H9 (cell line): ENCODE measurements at regions not wholly inside any gene's neighbourhood (a gene's known extent, or its start where the extent isn't known, plus 50 kb on each side); places are given as distances from the start of the nearest gene placed in this dataset.

Experiments
- DNase-seq: peaks from one replicate; pipeline ENCODE4 v3.0.0-alpha.2; 2017
- H2AFZ ChIP-seq: one replicate; pipeline ENCODE4 v1.6.1; 2013; ENCODE audit warnings: mild to moderate bottlenecking, low read length, control low read depth, moderate library complexity
- H2AK5ac ChIP-seq: 2 replicates; pipeline ENCODE4 v1.6.1; 2013; ENCODE audit warnings: low read length, control low read depth, mixed read lengths; ENCODE audit not compliant: insufficient read length
- H2BK120ac ChIP-seq: one replicate; pipeline ENCODE4 v1.6.1; 2013; ENCODE audit warnings: low read depth, mild to moderate bottlenecking, low read length, control low read depth, inconsistent platforms; ENCODE audit not compliant: poor library complexity, severe bottlenecking
- H2BK12ac ChIP-seq: 2 replicates; pipeline ENCODE4 v1.6.1; 2013; ENCODE audit warnings: low read length, control low read depth, mixed read lengths, low read depth; ENCODE audit not compliant: insufficient read length
- H2BK15ac ChIP-seq: 2 replicates; pipeline ENCODE4 v1.6.1; 2013; ENCODE audit warnings: low read depth, low read length, control low read depth
- H2BK20ac ChIP-seq: one replicate; pipeline ENCODE4 v1.6.1; 2013; ENCODE audit warnings: low read depth, mild to moderate bottlenecking, low read length, control low read depth, inconsistent platforms; ENCODE audit not compliant: poor library complexity, severe bottlenecking
- H2BK5ac ChIP-seq: 2 replicates; pipeline ENCODE4 v1.6.1; 2013; ENCODE audit warnings: low read length, control low read depth, mixed read lengths; ENCODE audit not compliant: insufficient read length
- H3K14ac ChIP-seq: 2 replicates; pipeline ENCODE4 v1.6.1; 2013; ENCODE audit warnings: low read length, control low read depth; ENCODE audit not compliant: insufficient read depth
- H3K18ac ChIP-seq: 2 replicates; pipeline ENCODE4 v1.6.1; 2013; ENCODE audit warnings: low read depth, mild to moderate bottlenecking, mixed read lengths, low read length, control low read depth; ENCODE audit not compliant: insufficient read length
- H3K23ac ChIP-seq: 2 replicates; pipeline ENCODE4 v1.6.1; 2013; ENCODE audit warnings: low read length, control low read depth, mixed read lengths, low read depth; ENCODE audit not compliant: insufficient read length
- H3K23me2 ChIP-seq: 2 replicates; pipeline ENCODE4 v1.6.1; 2013; ENCODE audit warnings: low read depth, mild to moderate bottlenecking, mixed read lengths, low read length, control low read depth; ENCODE audit not compliant: insufficient read length, poor library complexity, severe bottlenecking
- H3K27ac ChIP-seq: 2 replicates; pipeline ENCODE4 v1.5.1; 2013; ENCODE audit warnings: low read length, control low read depth, mixed read lengths, low read depth; ENCODE audit not compliant: insufficient read length
- H3K27me3 ChIP-seq: 2 replicates; pipeline ENCODE4 v1.6.1; 2013; ENCODE audit warnings: low read length, control low read depth, inconsistent platforms; ENCODE audit not compliant: insufficient read depth
- H3K4ac ChIP-seq: 2 replicates; pipeline ENCODE4 v1.6.1; 2013; ENCODE audit warnings: low read depth, mild to moderate bottlenecking, control low read depth, inconsistent platforms, low read length, moderate library complexity
- H3K4me1 ChIP-seq: 2 replicates; pipeline ENCODE4 v1.6.1; 2013; ENCODE audit warnings: low read length, control low read depth, inconsistent platforms; ENCODE audit not compliant: insufficient read depth
- H3K4me2 ChIP-seq: 2 replicates; pipeline ENCODE4 v1.6.1; 2013; ENCODE audit warnings: low read length, control low read depth, mixed read lengths; ENCODE audit not compliant: insufficient read length, insufficient read depth
- H3K56ac ChIP-seq: 2 replicates; pipeline ENCODE4 v1.6.1; 2013; ENCODE audit warnings: low read depth, mild to moderate bottlenecking, mixed read lengths, low read length, control low read depth; ENCODE audit not compliant: insufficient read length
- H3K79me1 ChIP-seq: 2 replicates; pipeline ENCODE4 v1.6.1; 2013; ENCODE audit warnings: low read depth, mild to moderate bottlenecking, moderate library complexity, low read length, control low read depth, inconsistent platforms; ENCODE audit not compliant: insufficient read depth, poor library complexity, severe bottlenecking
- H3K79me2 ChIP-seq: 2 replicates; pipeline ENCODE4 v1.6.1; 2013; ENCODE audit warnings: low read length, control low read depth, inconsistent platforms; ENCODE audit not compliant: insufficient read depth
- H3K9ac ChIP-seq: 2 replicates; pipeline ENCODE4 v1.6.1; 2013; ENCODE audit warnings: low read length, control low read depth, mixed read lengths; ENCODE audit not compliant: insufficient read length; ENCODE audit errors: extremely low read depth
- H3K9me3 ChIP-seq: one replicate; pipeline ENCODE4 v1.6.1; 2013; ENCODE audit warnings: low read depth, low read length, inconsistent platforms; ENCODE audit not compliant: control insufficient read depth
- H3T11ph ChIP-seq: one replicate; pipeline ENCODE4 v1.6.1; 2013; ENCODE audit warnings: mild to moderate bottlenecking, low read length, control low read depth, inconsistent platforms
- H4K20me1 ChIP-seq: one replicate; pipeline ENCODE4 v1.6.1; 2013; ENCODE audit not compliant: control insufficient read depth, insufficient read length, insufficient read depth
- H4K5ac ChIP-seq: 2 replicates; pipeline ENCODE4 v1.6.1; 2013; ENCODE audit warnings: low read depth, mild to moderate bottlenecking, mixed read lengths, low read length, control low read depth; ENCODE audit not compliant: insufficient read length
- H4K8ac ChIP-seq: replicated peaks from 2 replicates; pipeline ENCODE4 v1.6.1; 2013; ENCODE audit warnings: low read length, control low read depth, mixed read lengths, low read depth; ENCODE audit not compliant: insufficient read length
- H4K91ac ChIP-seq: 2 replicates; pipeline ENCODE4 v1.6.1; 2013; ENCODE audit warnings: low read depth, mild to moderate bottlenecking, moderate library complexity, mixed read lengths, low read length, control low read depth; ENCODE audit not compliant: insufficient read length
- H3K27ac Mint-ChIP-seq, 3 experiments: 2 replicates in 2 of 3; 3 replicates in 1 of 3; pipeline ENCODE4 v1.8.0; 2020 to 2021; ENCODE audit warnings: mixed read lengths in 3 of 3, mild to moderate bottlenecking in 1 of 3, moderate library complexity in 1 of 3
- H3K27me3 Mint-ChIP-seq: 2 replicates; pipeline ENCODE4 v1.8.0; 2021; ENCODE audit warnings: low read depth, mild to moderate bottlenecking, moderate library complexity, mixed read lengths
- H3K36me3 Mint-ChIP-seq, 3 experiments: 2 replicates in 2 of 3; 3 replicates in 1 of 3; pipeline ENCODE4 v1.8.0; 2020 to 2021; ENCODE audit warnings: low read depth in 3 of 3, mixed read lengths in 3 of 3; ENCODE audit not compliant: insufficient read depth in 1 of 3
- H3K4me1 Mint-ChIP-seq, 2 experiments: 2 replicates each; pipeline ENCODE4 v1.8.0; 2020; ENCODE audit warnings: mixed read lengths in 2 of 2
- H3K4me3 Mint-ChIP-seq, 2 experiments: 2 replicates in 1 of 2; 3 replicates in 1 of 2; pipeline ENCODE4 v1.8.0; 2020 to 2021; ENCODE audit warnings: mild to moderate bottlenecking in 2 of 2, mixed read lengths in 2 of 2, moderate library complexity in 1 of 2
- H3K9me3 Mint-ChIP-seq, 2 experiments: 2 replicates in 1 of 2; 3 replicates in 1 of 2; pipeline ENCODE4 v1.8.0; 2020; ENCODE audit warnings: mild to moderate bottlenecking in 2 of 2, mixed read lengths in 2 of 2, moderate library complexity in 1 of 2
- CTCF ChIP-seq: fragments of 200-600 bp; sonication (generic); conservative IDR thresholded peaks from 3 replicates; pipeline ENCODE4 v1.8.0; 2021; ENCODE audit warnings: antibody characterized with exemption, mild to moderate bottlenecking
- WGBS: extraction: QIAGEN DNeasy Blood & Tissue Kit; methylation state at CpG from one replicate; pipeline ENCODE4 v1.1.7; 2013; ENCODE audit warnings: missing lambda C conversion rate, low lambda C conversion rate, mixed read lengths; ENCODE audit not compliant: insufficient read length; ENCODE audit errors: extremely low coverage; 5-methylcytosine and 5-hydroxymethylcytosine counted together

GRCh38 chr3:89795506-89795905 is 688.1 kb downstream of the EPHA3 start:
- Histone ChIP-seq H2BK20ac (no peak overlapping the region), H3K4me1 (no peaks in the 10 kb centered on the region), H3K23ac (no peak overlapping the region), H3K9me3 (no peaks in the 10 kb centered on the region), H3K18ac (no peak overlapping the region), H3K23me2 (no peaks in the 10 kb centered on the region), H2BK15ac (no peak overlapping the region), H3T11ph (no peak overlapping the region), H3K79me1 (no peaks in the 10 kb centered on the region), H2BK120ac (no peak overlapping the region), H2AFZ (no peak overlapping the region), H2AK5ac (no peak overlapping the region), H3K4me2 (no peak overlapping the region), H3K56ac (no peak overlapping the region), H3K27me3 (no peaks in the 10 kb centered on the region), H3K14ac (no peak overlapping the region), H4K8ac (no peak overlapping the region), H3K9ac (no peak overlapping the region), H4K5ac (no peak overlapping the region), H4K20me1 (no peaks in the 10 kb centered on the region), H2BK5ac (no peak overlapping the region), H2BK12ac (no peak overlapping the region), H3K79me2 (no peaks in the 10 kb centered on the region), H3K4ac (no peak overlapping the region), H4K91ac (no peak overlapping the region), H3K27ac (no peak overlapping the region)
- no peak for DNase-seq
- no peaks in the 10 kb centered on the region for H3K36me3 Mint-ChIP-seq
- no peaks in the 10 kb centered on the region for H3K9me3 Mint-ChIP-seq
- H3K27me3 Mint-ChIP-seq: no peaks in the 10 kb centered on the region
- no peak overlapping the region for H3K4me3 Mint-ChIP-seq
- H3K4me1 Mint-ChIP-seq: peaks cover 5 to 6% of the 10 kb centered on the region in 2 experiments; a peak in 3 of 4 replicates
- WGBS: no CpG with 5 or more reads among the region's 3 CpGs
- H3K27ac Mint-ChIP-seq: no peak overlapping the region
- TF ChIP-seq CTCF: no peak
